GM18505 (cell line): ENCODE measurements at regions not wholly inside any gene's neighbourhood (a gene's known extent, or its start where the extent isn't known, plus 50 kb on each side); places are given as distances from the start of the nearest gene placed in this dataset.

Experiments
- ATAC-seq: cut with Tn5 transposase; IDR thresholded peaks from one replicate; pipeline ENCODE4 v1.9.1; 2021; ENCODE audit not compliant: unreplicated experiment
- POLR2A ChIP-seq: IDR thresholded peaks from 4 replicates; pipeline ENCODE4 v1.6.1; 2011; ENCODE audit warnings: borderline replicate concordance; ENCODE audit not compliant: insufficient read depth, insufficient read length; ENCODE audit errors: extremely low read depth

GRCh38 chrX:124805486-124805885, 459.1 kb downstream of the SH2D1A start:
- no peak for TF ChIP-seq POLR2A
- no peak for ATAC-seq

- ATAC-seq, result no peak
- no peak for TF ChIP-seq POLR2A
These were observed 467.7 kb downstream of the SH2D1A start for GRCh38 chrX:124814106-124814505.

GRCh38 chrX:124818033-124818432, 471.7 kb downstream of the SH2D1A start:
- no peak for TF ChIP-seq POLR2A
- ATAC-seq, result no peak

GRCh38 chrX:124818764-124819163, 472.4 kb downstream of the SH2D1A start:
- ATAC-seq, result no peak
- TF ChIP-seq POLR2A, result no peak

- ATAC-seq, result no peak
- no peak for TF ChIP-seq POLR2A
These were observed 474.4 kb downstream of the SH2D1A start for GRCh38 chrX:124820738-124821137.

- TF ChIP-seq POLR2A, result no peak
- ATAC-seq, result no peak
These were observed 481.0 kb downstream of the SH2D1A start for GRCh38 chrX:124827258-124827845.

GRCh38 chrX:124829930-124830329, 483.6 kb downstream of the SH2D1A start:
- ATAC-seq, result no peak
- TF ChIP-seq POLR2A, result no peak

- ATAC-seq, result no peak
- TF ChIP-seq POLR2A, result no peak
These were observed 482.9 kb upstream of the TEX13C start for GRCh38 chrX:124836786-124837185.

GRCh38 chrX:124842205-124842604, 477.5 kb upstream of the TEX13C start:
- TF ChIP-seq POLR2A, result no peak
- no peak for ATAC-seq

- ATAC-seq, result no peak
- TF ChIP-seq POLR2A, result no peak
These were observed 458.9 kb upstream of the TEX13C start for GRCh38 chrX:124860736-124861135.

GRCh38 chrX:124862301-124862700, 457.4 kb upstream of the TEX13C start:
- no peak for TF ChIP-seq POLR2A
- no peak for ATAC-seq

GRCh38 chrX:124863303-124863702, 456.4 kb upstream of the TEX13C start:
- no peak for TF ChIP-seq POLR2A
- ATAC-seq, result no peak

GRCh38 chrX:124887572-124887971, 432.1 kb upstream of the TEX13C start:
- no peak for TF ChIP-seq POLR2A
- no peak for ATAC-seq

GRCh38 chrX:124895947-124896346, 423.7 kb upstream of the TEX13C start:
- no peak for TF ChIP-seq POLR2A
- no peak for ATAC-seq

GRCh38 chrX:124902953-124903352, 416.7 kb upstream of the TEX13C start:
- no peak for TF ChIP-seq POLR2A
- no peak for ATAC-seq
